Astrocyte of the cerebellum (primary cell): ENCODE measurements at regions not wholly inside any gene's neighbourhood (a gene's known extent, or its start where the extent isn't known, plus 50 kb on each side); places are given as distances from the start of the nearest gene placed in this dataset.

Experiments used
- DNase-seq: peaks from one replicate; pipeline ENCODE4 v3.0.0-alpha.2; 2011; ENCODE audit warnings: low read depth
- H3K4me3 ChIP-seq: 2 replicates; pipeline ENCODE4 v1.5.1; 2011; ENCODE audit warnings: mild to moderate bottlenecking, low read depth, low read length, moderate library complexity
- in situ Hi-C: cut with HindIII; loops from 2 replicates; pipeline ENCODE4 v1.10.0; 2017; ENCODE audit warnings: low sequenced_read_pairs
- TF ChIP-seq, protein P1 (sequence below): IDR thresholded peaks from 2 replicates; pipeline ENCODE4 v1.5.1; 2012; ENCODE audit warnings: low read length, low read depth, moderate library complexity, mild to moderate bottlenecking; ENCODE audit errors: missing control alignments

GRCh38 chr14:85300107-85300506, 229.8 kb upstream of the FLRT2 start:
- no peak overlapping the region for H3K4me3 ChIP-seq
- in situ Hi-C loops = no loop called here
- TF ChIP-seq, protein P1, sequence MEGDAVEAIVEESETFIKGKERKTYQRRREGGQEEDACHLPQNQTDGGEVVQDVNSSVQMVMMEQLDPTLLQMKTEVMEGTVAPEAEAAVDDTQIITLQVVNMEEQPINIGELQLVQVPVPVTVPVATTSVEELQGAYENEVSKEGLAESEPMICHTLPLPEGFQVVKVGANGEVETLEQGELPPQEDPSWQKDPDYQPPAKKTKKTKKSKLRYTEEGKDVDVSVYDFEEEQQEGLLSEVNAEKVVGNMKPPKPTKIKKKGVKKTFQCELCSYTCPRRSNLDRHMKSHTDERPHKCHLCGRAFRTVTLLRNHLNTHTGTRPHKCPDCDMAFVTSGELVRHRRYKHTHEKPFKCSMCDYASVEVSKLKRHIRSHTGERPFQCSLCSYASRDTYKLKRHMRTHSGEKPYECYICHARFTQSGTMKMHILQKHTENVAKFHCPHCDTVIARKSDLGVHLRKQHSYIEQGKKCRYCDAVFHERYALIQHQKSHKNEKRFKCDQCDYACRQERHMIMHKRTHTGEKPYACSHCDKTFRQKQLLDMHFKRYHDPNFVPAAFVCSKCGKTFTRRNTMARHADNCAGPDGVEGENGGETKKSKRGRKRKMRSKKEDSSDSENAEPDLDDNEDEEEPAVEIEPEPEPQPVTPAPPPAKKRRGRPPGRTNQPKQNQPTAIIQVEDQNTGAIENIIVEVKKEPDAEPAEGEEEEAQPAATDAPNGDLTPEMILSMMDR = no peak
- no peak for DNase-seq

- TF ChIP-seq, protein P1 = no peak
- H3K4me3 ChIP-seq = no peak overlapping the region
- DNase-seq = no peak
- in situ Hi-C loops = no loop called here
Observed at GRCh38 chr14:85301506-85301905, 228.4 kb upstream of the FLRT2 start.

DNA sequence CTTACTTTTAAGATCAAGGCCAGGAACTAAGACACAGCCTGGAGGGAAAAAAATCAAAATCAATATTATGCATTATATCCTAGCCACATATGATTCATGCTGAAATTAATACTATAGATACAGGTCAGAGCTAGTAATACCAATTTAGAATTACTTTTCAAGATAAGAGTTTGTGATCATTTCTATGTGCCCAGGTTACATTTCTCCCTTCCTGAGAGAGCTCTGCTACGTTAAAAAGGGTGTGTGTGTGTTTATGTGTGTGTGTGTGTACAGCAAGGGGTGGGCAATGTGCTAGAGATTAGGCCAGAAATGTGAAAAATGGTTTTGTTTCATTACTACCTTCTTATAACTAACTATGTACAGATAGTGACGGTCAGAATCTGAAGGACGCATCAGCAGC, 223.9 kb upstream of the FLRT2 start:
- H3K4me3 ChIP-seq = no peak overlapping the region
- in situ Hi-C loops = no loop called here
- DNase-seq = no peak
- TF ChIP-seq, protein P1 = no peak

DNA sequence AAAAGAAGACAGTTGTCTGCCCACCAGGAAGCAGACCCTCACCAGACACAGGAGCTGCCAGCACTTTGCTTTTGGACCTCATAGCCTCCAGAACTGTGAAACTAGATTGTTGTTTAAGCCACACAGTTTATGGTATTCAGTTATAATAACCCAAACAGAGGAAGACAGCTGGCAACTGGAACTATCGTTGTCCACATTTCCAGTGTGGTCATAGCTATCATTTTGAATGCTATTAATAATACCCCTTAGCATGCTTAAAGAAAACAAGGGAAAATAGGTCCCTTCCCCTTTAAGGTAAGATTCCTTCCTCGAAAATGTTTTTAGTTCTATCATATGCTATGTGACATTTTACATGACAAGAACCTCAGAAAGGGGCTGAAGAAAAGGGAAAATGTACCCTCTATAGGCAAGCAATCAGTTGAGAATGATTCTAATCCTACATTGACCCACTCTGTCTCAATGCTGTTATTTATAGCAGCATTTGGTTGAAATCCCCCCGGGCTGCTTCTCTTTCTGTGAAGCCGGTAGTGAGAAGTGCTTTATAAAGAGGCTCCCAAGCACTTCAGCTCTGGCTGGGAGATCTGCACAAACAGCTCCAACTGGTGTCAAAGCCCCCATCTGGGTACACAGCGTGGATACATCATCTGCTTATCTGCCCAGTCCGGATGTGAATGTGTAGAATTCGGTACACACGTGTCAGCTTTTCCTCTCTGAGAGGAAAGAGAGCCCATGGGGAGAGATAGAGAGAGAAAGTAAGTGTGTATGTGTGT, 221.2 kb upstream of the FLRT2 start:
- in situ Hi-C loops = no loop called here
- H3K4me3 ChIP-seq = no peak overlapping the region
- no peak for DNase-seq
- TF ChIP-seq, protein P1 = no peak

GRCh38 chr14:85310491-85311272, 219.3 kb upstream of the FLRT2 start:
- in situ Hi-C loops = no loop called here

GRCh38 chr14:85313560-85314207, 216.3 kb upstream of the FLRT2 start:
- TF ChIP-seq, protein P1 = no peak
- DNase-seq = peak; percentile 40
- H3K4me3 ChIP-seq = no peak overlapping the region
- in situ Hi-C loops = no loop called here

More at GRCh38 chr14:85310491-85311272, 219.3 kb upstream of the FLRT2 start:
- no peak overlapping the region for H3K4me3 ChIP-seq
- no peak for DNase-seq
- TF ChIP-seq, protein P1 = no peak
